Islet precursor cell (in vitro differentiated cells): ENCODE measurements at regions not wholly inside any gene's neighbourhood (a gene's known extent, or its start where the extent isn't known, plus 50 kb on each side); places are given as distances from the start of the nearest gene placed in this dataset.
A peak's percentile ranks its signal among the peaks of the same experiment; 100 is the strongest.

Experiments used
- DNase-seq: peaks from one replicate; pipeline ENCODE4 v3.0.0-alpha.2; 2018

DNA sequence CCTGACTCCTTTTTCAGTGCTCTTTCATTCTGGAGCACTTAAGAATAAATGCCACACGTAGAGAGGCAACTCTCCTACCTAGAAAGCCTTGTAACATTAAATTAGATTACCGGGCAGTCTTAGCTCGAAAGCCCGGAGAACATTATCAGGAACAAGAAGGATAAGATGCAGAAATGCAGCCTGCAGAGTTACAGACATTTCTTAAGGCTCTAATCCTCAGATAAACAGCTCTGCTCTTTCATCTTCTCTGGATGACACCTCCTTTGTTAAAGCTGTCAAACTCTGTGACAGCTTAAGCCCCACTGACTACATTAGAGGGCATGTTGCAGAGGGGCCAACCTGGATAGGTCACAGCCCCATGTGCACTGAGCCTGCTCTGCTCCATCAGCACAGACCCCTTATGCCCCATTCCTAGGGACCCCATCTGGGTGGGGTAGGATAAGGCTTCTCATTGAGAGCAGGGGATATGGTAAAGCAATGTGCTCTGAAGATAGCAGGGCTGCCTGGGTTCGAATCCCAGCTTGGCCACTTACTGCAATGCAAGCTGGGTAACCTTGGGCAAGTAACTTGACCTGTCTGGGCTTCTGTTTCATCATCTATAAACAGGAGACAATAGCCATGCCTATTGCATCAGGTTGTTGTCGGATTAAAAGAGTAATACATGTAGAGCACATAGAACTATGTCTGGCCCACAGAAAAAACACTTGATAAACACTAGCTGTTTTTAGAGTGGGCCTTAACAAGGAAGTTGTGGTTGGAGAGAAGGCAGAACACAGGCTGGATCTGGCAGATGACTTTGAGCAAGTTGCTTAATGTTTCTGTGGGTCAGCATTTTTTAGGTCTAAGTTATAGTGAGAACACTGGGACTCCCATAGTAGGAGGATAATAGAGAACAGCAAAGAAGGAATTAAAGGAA is 111.4 kb downstream of the THNSL2 start:
- DNase-seq, result peak; percentile 58

DNA sequence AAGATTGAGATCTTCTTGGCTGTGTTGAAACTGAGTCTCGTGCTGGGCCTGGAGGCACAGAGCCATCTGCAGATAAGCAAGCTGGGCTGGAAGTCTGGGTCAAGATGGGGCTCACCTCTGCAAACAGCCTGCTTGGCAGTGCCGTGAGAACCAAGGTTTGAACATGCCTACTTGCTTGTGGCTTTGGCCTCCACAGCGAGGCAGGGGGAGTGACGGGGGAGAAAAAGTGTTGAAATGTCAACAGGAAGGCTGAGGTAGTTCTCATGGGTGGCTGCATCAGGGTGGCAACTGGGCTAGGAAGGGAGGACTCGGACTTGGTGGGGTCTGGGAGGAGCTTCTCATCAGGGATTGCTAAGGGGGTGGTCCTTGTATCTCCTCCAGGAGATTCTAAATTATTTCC is 99.7 kb downstream of the THNSL2 start:
- no peak for DNase-seq

DNA sequence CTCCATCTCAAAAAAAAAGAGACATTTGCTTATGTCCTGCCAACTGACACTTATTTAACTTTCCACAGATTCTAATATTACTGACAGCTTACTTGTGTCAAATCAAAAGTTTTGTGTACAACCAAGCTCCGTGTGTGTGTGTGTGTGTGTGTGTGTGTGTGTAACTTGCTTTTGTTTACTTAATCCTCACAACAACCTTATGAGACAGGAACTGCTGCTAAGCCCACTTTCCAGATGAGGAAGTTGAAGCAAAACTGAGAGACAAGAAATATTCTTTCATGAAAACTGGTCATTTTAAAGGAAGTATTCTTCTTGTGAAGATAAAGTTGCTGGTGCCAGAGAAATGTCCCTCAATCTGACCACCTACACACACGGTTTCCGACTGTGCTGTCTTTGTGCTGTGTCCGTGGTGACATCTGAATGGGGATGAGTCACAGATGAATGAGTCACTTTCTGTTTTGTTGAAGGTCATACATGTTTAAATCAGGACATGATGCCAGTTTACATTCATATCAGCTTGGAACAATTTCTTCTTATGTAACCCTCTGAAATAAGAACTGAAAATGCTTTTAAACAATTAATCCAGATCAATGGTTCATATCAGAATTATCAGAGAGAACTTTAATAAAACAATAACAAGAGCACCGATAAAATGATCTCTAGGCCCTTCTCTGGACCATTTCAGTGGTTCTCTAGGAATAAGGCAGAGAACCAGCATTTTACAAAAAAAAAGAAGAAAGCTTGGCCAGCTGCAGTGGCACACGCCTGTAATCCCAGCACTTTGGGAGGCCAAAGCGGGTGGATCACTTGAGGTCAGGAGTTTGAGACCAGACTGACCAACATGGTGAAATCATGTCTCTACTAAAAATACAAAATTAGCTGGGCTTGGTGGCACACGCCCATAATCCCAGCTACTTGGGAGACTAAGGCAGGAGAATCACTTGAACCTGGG is 95.5 kb downstream of the THNSL2 start:
- DNase-seq, result peak; percentile 67

GRCh38 chr2:88263861-88264260 is 93.7 kb downstream of the THNSL2 start:
- DNase-seq, result no peak

DNA sequence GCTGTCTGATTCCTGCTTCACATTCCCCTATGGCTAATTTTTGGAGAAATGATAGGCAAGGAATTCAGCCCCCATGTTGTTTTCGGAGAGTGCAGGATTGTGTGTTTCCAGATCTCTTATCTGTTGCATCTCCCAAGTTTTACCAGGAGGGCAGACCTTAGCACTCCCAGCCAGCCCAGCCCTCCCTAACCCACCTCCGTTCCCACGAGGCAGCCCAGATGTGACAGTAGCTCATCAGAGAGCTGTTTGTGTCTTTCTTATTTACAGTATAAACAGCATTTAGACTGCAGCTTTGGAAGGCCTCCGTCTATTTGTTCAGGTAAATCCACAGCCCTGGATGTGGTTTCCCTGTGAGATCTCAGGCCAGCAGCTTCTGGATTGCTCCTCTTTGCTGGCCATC is 91.6 kb downstream of the THNSL2 start:
- DNase-seq, result peak; percentile 65

DNA sequence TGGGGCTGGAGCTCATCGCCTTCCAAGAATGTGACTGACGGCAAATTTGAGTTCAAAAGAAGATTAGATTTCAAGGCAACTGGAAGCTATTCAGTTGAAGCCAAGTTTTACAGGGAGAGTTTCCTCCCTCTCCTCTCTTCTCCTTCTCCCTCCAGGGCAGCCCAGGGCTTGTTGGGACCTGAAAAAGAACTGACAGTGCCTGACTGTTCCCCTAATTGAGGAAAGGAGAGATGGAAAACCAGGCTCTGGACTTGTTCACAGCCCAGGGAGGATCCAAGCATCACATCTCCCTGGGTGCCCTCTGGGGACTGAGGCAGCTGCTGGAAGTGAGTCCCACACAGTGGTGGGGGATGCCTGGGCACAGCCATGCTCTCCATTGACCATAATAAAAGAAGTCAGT is 88.1 kb downstream of the THNSL2 start:
- no peak for DNase-seq

- DNase-seq, result no peak
These were observed 84.4 kb downstream of the THNSL2 start for GRCh38 chr2:88254437-88255091.

- no peak for DNase-seq
These were observed 83.9 kb downstream of the THNSL2 start for GRCh38 chr2:88253997-88254396.

- no peak for DNase-seq
These were observed 83.2 kb downstream of the THNSL2 start for GRCh38 chr2:88253375-88253774.

- DNase-seq, result no peak
These were observed 82.5 kb downstream of the THNSL2 start for GRCh38 chr2:88252646-88253045.

DNA sequence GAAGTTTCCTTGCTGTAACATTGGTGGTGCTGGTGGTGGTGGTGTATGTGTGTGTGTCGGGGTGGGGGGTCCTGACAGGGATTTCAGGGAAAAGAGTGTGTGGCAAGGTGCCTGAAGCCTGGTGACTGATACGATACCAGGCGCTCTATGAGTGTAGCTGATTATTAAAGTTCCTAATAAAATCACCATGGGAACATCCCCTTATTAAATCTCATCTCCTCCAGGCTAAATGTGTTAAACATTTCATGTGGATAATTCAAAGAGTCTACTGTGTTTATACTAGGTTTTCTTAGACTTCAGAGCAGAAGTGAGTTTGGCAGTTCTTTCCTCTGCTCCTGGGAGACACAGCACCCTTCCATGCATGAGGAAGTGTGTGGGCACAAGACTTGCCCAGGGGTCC is 82.0 kb downstream of the THNSL2 start:
- no peak for DNase-seq

DNA sequence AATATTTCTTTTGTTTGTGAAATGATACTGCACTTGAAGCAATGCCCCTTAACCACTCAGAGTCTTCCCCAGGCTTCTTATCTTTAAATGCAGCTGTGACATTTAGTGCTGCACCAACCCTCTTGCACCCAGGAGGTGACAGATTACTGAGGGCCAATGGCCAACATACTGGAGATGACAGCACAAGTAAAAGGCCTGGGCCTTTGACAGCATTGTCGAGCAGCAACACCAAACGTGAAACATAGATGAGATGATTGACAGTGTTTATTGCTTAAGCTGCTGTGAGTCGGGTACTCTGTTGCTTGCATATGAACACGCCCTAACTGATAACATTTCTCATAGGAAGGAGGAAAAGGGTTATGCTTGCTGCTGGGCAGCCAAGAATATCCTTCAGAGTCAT is 80.3 kb downstream of the THNSL2 start:
- DNase-seq, result no peak

- DNase-seq, result no peak
These were observed 78.2 kb downstream of the THNSL2 start for GRCh38 chr2:88248280-88248828.

DNA sequence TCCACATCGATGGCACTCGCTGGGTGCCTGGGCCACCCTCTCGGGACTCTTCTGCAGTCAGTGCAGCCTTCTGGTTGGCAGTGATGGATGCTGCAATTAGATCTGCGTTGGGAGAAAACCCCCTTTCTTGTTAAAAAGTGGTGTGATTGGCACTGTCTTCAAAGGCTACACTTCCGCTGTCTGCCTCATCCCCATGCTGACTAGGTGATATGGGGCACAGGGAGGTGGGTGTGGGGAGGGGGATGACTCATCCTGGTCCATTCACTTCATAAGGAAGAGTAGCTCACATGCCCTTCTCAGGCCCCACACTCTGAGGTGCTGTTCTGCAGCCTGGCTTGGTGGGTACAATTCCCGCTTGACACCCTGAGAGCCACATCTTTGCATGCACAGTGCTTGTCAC is 77.4 kb downstream of the THNSL2 start:
- DNase-seq, result no peak

- peak; percentile 10 for DNase-seq
These were observed 75.0 kb downstream of the THNSL2 start for GRCh38 chr2:88245109-88245508.

GRCh38 chr2:88239781-88240180 is 69.6 kb downstream of the THNSL2 start:
- DNase-seq, result no peak

DNA sequence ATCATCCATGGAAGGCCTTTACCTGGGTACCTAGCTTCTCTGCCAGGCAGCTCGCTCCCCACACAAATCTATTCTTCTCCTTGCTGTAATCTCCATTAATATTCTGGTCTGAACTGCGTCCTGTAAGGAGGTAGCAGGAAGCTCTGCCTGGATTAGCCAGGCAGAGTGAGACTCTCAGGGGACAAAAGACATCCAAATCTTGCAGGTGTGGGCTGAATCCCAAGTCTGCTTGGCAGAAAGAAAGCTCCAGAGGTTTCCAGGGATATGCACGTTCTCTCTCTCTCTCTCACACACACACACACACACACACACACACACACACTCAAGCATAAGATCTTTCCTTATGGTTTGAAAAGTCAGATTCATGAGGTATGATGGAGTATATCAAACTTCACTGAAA is 66.5 kb downstream of the THNSL2 start:
- peak; percentile 21 for DNase-seq
